ENCODE measurements at regions not wholly inside any gene's neighbourhood (a gene's known extent, or its start where the extent isn't known, plus 50 kb on each side); places are given as distances from the start of the nearest gene placed in this dataset.

DNA sequence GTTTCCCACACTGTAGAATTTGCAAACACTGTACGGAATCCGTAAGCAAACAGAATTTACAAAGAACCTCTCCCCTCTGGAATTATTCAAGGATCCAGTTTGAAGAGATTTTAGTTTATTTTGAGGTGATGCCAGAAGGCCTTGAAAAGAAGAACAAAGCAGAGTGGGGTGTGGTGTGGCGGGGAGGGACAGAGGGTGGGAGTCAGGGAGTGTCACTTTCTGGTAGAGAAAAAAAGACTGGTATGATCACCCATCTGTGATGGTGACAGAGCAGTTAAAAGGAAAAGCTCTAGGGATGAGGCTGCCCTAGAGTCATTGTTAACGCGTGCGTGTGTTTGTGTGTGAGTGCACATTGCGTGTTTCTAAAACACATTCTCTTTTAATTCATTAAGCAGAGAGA, 97.0 kb upstream of the F13A1 start:
- ChIA-PET POLR2A (no interaction called here), CTCF (no interaction called here)
- DNase-seq (ENCODE audit: extremely low spot score): no peak
- no peak for TF ChIP-seq TARDBP (IDR thresholded peaks at IDR 0.05)
- TF ChIP-seq L3MBTL2 (conservative IDR thresholded peaks at IDR 0.05): no peak
- no peak for TF ChIP-seq BHLHE40 (IDR thresholded peaks at IDR 0.05; ENCODE audit: borderline replicate concordance)
- no peak for TF ChIP-seq ZNF384 (IDR thresholded peaks at IDR 0.05)

- TF ChIP-seq SP1 (IDR thresholded peaks at IDR 0.05): no peak
- no peak for TF ChIP-seq L3MBTL2 (conservative IDR thresholded peaks at IDR 0.05)
- no peak for TF ChIP-seq FOXK2 (IDR thresholded peaks at IDR 0.05)
- no peak for TF ChIP-seq FOXA1 (IDR thresholded peaks at IDR 0.05)
- no peak for TF ChIP-seq NFRKB (IDR thresholded peaks at IDR 0.05)
- TF ChIP-seq LEF1 (IDR thresholded peaks at IDR 0.05; ENCODE audit: borderline replicate concordance): no peak
- no peak for TF ChIP-seq TARDBP (IDR thresholded peaks at IDR 0.05)
- no peak for TF ChIP-seq ELF4 (IDR thresholded peaks at IDR 0.05)
- TF ChIP-seq FOXM1 (IDR thresholded peaks at IDR 0.05; ENCODE audit: borderline replicate concordance): no peak
- TF ChIP-seq CTBP1 (IDR thresholded peaks at IDR 0.05; ENCODE audit: borderline replicate concordance): no peak
- no peak for TF ChIP-seq BHLHE40 (IDR thresholded peaks at IDR 0.05; ENCODE audit: borderline replicate concordance)
- TF ChIP-seq HDGF (IDR thresholded peaks at IDR 0.05; ENCODE audit: borderline replicate concordance): no peak
- no peak for TF ChIP-seq PKNOX1 (IDR thresholded peaks at IDR 0.05)
- TF ChIP-seq ARNT (IDR thresholded peaks at IDR 0.05): no peak
- no peak for TF ChIP-seq ZNF384 (IDR thresholded peaks at IDR 0.05)
- TF ChIP-seq SUZ12 (IDR thresholded peaks at IDR 0.05): no peak
- CTCF ChIA-PET: no interaction called here
- POLR2A ChIA-PET: no interaction called here
- DNase-seq (ENCODE audit: extremely low spot score): no peak
These were observed 98.0 kb upstream of the F13A1 start for GRCh38 chr6:6418421-6418820.

DNA sequence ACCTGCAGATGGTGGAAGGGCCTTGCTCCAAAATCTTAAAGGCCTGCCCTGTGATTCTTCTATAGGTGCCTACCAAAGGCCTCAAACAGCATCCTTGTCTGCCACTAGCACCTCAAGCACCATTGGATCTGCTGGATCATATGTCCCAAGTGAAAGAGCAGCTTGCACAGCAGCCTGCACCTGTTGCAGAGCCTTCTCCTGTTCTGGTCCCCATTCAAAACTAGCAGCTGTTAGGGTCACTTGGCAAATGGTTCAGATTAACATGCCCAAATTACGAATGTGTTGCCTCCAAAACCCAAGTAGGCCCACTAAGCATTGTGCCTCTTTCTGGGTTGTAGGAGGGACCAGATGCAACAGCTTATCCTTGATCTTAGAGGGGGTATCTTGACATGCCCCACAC, 99.6 kb upstream of the F13A1 start:
- no peak for DNase-seq (ENCODE audit: extremely low spot score)
- no peak for TF ChIP-seq HDGF (IDR thresholded peaks at IDR 0.05; ENCODE audit: borderline replicate concordance)
- no peak for TF ChIP-seq FOXM1 (IDR thresholded peaks at IDR 0.05; ENCODE audit: borderline replicate concordance)
- TF ChIP-seq ELF4 (IDR thresholded peaks at IDR 0.05): no peak
- ChIA-PET CTCF (no interaction called here), POLR2A (no interaction called here)

DNA sequence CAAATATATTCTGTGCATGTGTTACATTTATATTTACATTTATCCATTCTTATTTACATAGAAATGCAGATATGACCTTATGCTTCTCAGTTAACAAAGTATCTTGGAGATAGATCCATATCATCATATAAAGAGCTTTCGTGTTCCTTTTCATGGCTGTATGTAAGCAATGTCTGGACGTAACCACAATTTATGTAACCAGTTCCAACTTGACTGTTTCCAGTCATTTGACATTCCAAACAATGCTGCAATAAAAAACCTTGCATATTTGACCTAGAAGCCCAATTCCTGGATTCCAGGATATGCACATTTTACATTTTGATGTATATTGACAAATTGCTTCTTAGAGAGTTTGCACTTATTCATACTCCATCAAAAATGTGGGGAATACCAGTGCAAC, 113.7 kb upstream of the F13A1 start:
- TF ChIP-seq HDGF (IDR thresholded peaks at IDR 0.05; ENCODE audit: borderline replicate concordance): no peak
- TF ChIP-seq SP1 (IDR thresholded peaks at IDR 0.05): no peak
- TF ChIP-seq ARNT (IDR thresholded peaks at IDR 0.05): no peak
- TF ChIP-seq L3MBTL2 (conservative IDR thresholded peaks at IDR 0.05): no peak
- no peak for TF ChIP-seq PKNOX1 (IDR thresholded peaks at IDR 0.05)
- TF ChIP-seq FOXM1 (IDR thresholded peaks at IDR 0.05; ENCODE audit: borderline replicate concordance): no peak
- TF ChIP-seq FOXK2 (IDR thresholded peaks at IDR 0.05): no peak
- TF ChIP-seq TARDBP (IDR thresholded peaks at IDR 0.05): no peak
- no peak for TF ChIP-seq BHLHE40 (IDR thresholded peaks at IDR 0.05; ENCODE audit: borderline replicate concordance)
- TF ChIP-seq NFRKB (IDR thresholded peaks at IDR 0.05): no peak
- TF ChIP-seq LEF1 (IDR thresholded peaks at IDR 0.05; ENCODE audit: borderline replicate concordance): no peak
- no peak for DNase-seq (ENCODE audit: extremely low spot score)
- ChIA-PET POLR2A (no interaction called here), CTCF (no interaction called here)

- ChIA-PET CTCF (no interaction called here), POLR2A (no interaction called here)
- no peak for TF ChIP-seq ARNT (IDR thresholded peaks at IDR 0.05)
- no peak for TF ChIP-seq FOXM1 (IDR thresholded peaks at IDR 0.05; ENCODE audit: borderline replicate concordance)
- TF ChIP-seq FOXA1 (IDR thresholded peaks at IDR 0.05): no peak
- TF ChIP-seq L3MBTL2 (conservative IDR thresholded peaks at IDR 0.05): no peak
- no peak for TF ChIP-seq SP1 (IDR thresholded peaks at IDR 0.05)
- no peak for TF ChIP-seq BHLHE40 (IDR thresholded peaks at IDR 0.05; ENCODE audit: borderline replicate concordance)
- DNase-seq (ENCODE audit: extremely low spot score): no peak
These were observed 114.3 kb upstream of the F13A1 start for GRCh38 chr6:6434723-6435122.

DNA sequence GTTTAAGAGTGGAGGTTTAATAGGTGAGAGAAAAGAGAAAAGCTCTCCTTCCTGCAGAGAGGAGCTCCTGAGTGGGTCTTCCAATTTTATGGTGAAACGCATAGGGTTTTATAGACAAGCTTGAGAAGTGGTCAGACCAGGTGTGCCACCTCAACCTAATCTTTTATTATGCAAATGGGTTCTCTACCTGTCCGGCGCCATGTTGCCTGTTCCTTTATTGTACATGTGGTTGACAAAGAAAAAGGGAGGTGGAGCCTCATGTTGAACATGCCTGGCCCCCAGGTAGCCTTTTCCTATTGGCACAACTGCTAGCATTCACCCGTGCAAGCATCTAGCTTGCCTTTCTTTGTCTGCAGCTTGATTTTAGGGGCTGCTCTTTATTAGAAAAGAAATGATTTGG, 115.9 kb upstream of the F13A1 start:
- ChIA-PET POLR2A (no interaction called here), CTCF (no interaction called here)
- TF ChIP-seq HDGF (IDR thresholded peaks at IDR 0.05; ENCODE audit: borderline replicate concordance): no peak
- no peak for TF ChIP-seq NFRKB (IDR thresholded peaks at IDR 0.05)
- no peak for TF ChIP-seq L3MBTL2 (conservative IDR thresholded peaks at IDR 0.05)
- no peak for TF ChIP-seq TARDBP (IDR thresholded peaks at IDR 0.05)
- DNase-seq (ENCODE audit: extremely low spot score): no peak

DNA sequence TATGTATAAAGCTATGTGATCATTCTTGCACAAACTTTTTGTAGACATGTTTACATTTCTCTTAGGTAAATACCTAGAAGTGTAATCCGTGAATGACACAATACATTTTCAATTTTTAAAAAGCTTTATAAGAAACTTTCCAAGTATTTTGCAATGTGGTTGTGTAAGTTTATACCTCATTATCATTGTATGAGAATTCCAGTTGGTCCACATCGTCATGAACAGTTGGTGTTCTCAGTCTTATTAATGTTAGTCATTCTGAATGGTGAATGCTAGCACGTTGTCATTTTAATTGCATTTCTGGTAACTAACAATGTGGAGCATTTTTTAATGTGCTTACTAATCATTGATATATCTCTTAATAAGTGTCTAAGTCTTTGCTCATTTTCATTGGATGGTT, 116.5 kb upstream of the F13A1 start:
- DNase-seq (ENCODE audit: extremely low spot score): no peak
- CTCF ChIA-PET: no interaction called here
- POLR2A ChIA-PET: no interaction called here
- TF ChIP-seq ZNF384 (IDR thresholded peaks at IDR 0.05) (no peak), NFRKB (IDR thresholded peaks at IDR 0.05) (no peak), FOXK2 (IDR thresholded peaks at IDR 0.05) (no peak), FOXA1 (IDR thresholded peaks at IDR 0.05) (no peak), BHLHE40 (IDR thresholded peaks at IDR 0.05; ENCODE audit: borderline replicate concordance) (no peak), ELF4 (IDR thresholded peaks at IDR 0.05) (no peak), SUZ12 (IDR thresholded peaks at IDR 0.05) (no peak), SP1 (IDR thresholded peaks at IDR 0.05) (no peak)

DNA sequence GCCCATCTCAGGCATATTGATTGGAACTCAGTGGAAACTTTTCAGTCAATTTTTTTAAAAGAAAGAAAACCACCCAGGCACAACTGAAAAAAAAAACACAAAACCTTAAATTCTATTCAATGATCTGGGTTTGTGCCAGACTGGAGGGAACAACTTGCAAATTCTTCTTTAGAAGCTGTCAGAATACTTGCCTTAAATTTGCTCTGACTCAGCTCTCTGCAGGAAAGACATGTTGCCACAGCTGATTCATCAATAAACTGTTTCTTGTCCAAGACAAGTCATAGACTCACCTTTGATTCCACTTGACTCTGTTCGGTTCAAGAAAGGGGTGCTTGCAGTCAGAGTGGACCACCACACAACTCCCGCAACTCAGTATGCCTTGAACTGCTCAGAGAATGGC, 117.8 kb upstream of the F13A1 start:
- DNase-seq (ENCODE audit: extremely low spot score): no peak
- POLR2A ChIA-PET: no interaction called here
- CTCF ChIA-PET: no interaction called here
- TF ChIP-seq FOXK2 (IDR thresholded peaks at IDR 0.05): no peak
- no peak for TF ChIP-seq PKNOX1 (IDR thresholded peaks at IDR 0.05)
- no peak for TF ChIP-seq CTBP1 (IDR thresholded peaks at IDR 0.05; ENCODE audit: borderline replicate concordance)
- TF ChIP-seq HDGF (IDR thresholded peaks at IDR 0.05; ENCODE audit: borderline replicate concordance): no peak
- TF ChIP-seq NFRKB (IDR thresholded peaks at IDR 0.05): no peak
- no peak for TF ChIP-seq ARNT (IDR thresholded peaks at IDR 0.05)
- no peak for TF ChIP-seq BHLHE40 (IDR thresholded peaks at IDR 0.05; ENCODE audit: borderline replicate concordance)
- no peak for TF ChIP-seq FOXM1 (IDR thresholded peaks at IDR 0.05; ENCODE audit: borderline replicate concordance)
